GM23248 (cell line): ENCODE measurements at regions not wholly inside any gene's neighbourhood (a gene's known extent, or its start where the extent isn't known, plus 50 kb on each side); places are given as distances from the start of the nearest gene placed in this dataset.

Experiments
- DNase-seq: peaks from one replicate; pipeline ENCODE4 v3.0.0-alpha.2; 2015
- H2AFZ ChIP-seq: fragments of 200-600 bp; sonication (generic); 2 replicates; pipeline ENCODE4 v1.6.1; 2016; ENCODE audit warnings: antibody characterized with exemption
- H3F3A ChIP-seq: fragments of 200-600 bp; sonication (generic); 2 replicates; pipeline ENCODE4 v1.6.1; 2016; ENCODE audit warnings: mild to moderate bottlenecking, antibody characterized with exemption, mixed run types; ENCODE audit not compliant: insufficient read depth
- H3K27ac ChIP-seq: fragments of 200-600 bp; sonication (generic); 2 replicates; pipeline ENCODE4 v1.5.1; 2016; ENCODE audit warnings: mild to moderate bottlenecking
- H3K27me3 ChIP-seq: fragments of 200-600 bp; sonication (generic); replicated peaks from 2 replicates; pipeline ENCODE4 v1.6.1; 2016; ENCODE audit warnings: mild to moderate bottlenecking; ENCODE audit not compliant: insufficient read depth
- H3K36me3 ChIP-seq: fragments of 200-600 bp; sonication (generic); 2 replicates; pipeline ENCODE4 v1.6.1; 2016; ENCODE audit warnings: low read depth, mild to moderate bottlenecking
- H3K4me1 ChIP-seq: fragments of 200-600 bp; sonication (generic); 2 replicates; pipeline ENCODE4 v1.6.1; 2016; ENCODE audit warnings: mild to moderate bottlenecking; ENCODE audit not compliant: insufficient read depth
- H3K4me2 ChIP-seq: fragments of 200-600 bp; sonication (generic); one replicate; pipeline ENCODE4 v1.6.1; 2016; ENCODE audit warnings: mild to moderate bottlenecking; ENCODE audit not compliant: unreplicated experiment
- H3K4me3 ChIP-seq: fragments of 200-600 bp; sonication (generic); 2 replicates; pipeline ENCODE4 v1.5.1; 2016; ENCODE audit warnings: mild to moderate bottlenecking
- H3K79me2 ChIP-seq: fragments of 200-600 bp; sonication (generic); 2 replicates; pipeline ENCODE4 v1.6.1; 2016; ENCODE audit warnings: mild to moderate bottlenecking; ENCODE audit not compliant: insufficient read depth
- H3K9ac ChIP-seq: fragments of 200-600 bp; sonication (generic); 2 replicates; pipeline ENCODE4 v1.6.1; 2016; ENCODE audit warnings: mild to moderate bottlenecking
- H3K9me2 ChIP-seq: fragments of 200-600 bp; sonication (generic); 2 replicates; pipeline ENCODE4 v1.6.1; 2016; ENCODE audit warnings: mixed run types, mild to moderate bottlenecking, moderate library complexity; ENCODE audit not compliant: insufficient read depth
- H3K9me3 ChIP-seq: fragments of 200-600 bp; sonication (generic); one replicate; pipeline ENCODE4 v1.6.1; 2017; ENCODE audit warnings: low read depth
- H4K20me1 ChIP-seq: fragments of 200-600 bp; sonication (generic); 2 replicates; pipeline ENCODE4 v1.6.0; 2016; ENCODE audit not compliant: insufficient read depth
- EZH2 ChIP-seq: fragments of 200-600 bp; sonication (generic); IDR thresholded peaks from 2 replicates; pipeline ENCODE4 v1.6.1; 2018; ENCODE audit warnings: antibody characterized with exemption, mild to moderate bottlenecking; ENCODE audit not compliant: insufficient read depth, poor library complexity, severe bottlenecking
- EZH2phosphoT487 ChIP-seq: fragments of 200-600 bp; sonication (generic); IDR thresholded peaks from 2 replicates; pipeline ENCODE4 v1.6.1; 2018; ENCODE audit warnings: antibody characterized with exemption, moderate library complexity, mild to moderate bottlenecking, low read depth; ENCODE audit not compliant: insufficient read depth
- WGBS, 2 experiments: methylation state at CpG; one replicate each; pipeline ENCODE4 v1.1.6; 2015 to 2017; ENCODE audit warnings: low lambda C conversion rate in 2 of 2, low coverage in 1 of 2; ENCODE audit errors: missing lambda C conversion rate in 2 of 2; 5-methylcytosine and 5-hydroxymethylcytosine counted together
- in situ Hi-C: fragments of 300-500 bp; cut with MboI; formaldehyde crosslinking; loops from 2 replicates; pipeline ENCODE4 v1.15.0; 2020

DNA sequence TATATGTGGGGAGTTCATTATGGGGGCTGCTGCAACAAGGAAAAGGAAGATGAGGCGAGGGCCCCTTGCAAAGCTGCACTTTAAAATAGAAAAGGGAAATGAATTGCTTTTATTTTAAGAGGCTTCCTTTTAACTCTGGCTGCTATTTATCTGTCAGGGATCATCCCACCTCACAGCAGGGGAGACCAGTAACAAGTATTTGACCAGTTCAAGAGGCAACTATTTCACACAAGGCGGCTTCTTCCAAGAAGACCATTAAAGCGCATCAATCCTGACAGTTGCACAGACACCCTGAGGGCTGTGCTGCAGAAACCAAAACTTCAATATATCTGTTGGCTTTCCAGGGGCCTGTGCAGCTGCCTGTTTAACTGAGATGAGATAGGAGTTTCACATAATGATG is 1009.2 kb downstream of the SORCS3 start:
- H3K4me2 ChIP-seq, result no peak overlapping the region
- H3K4me3 ChIP-seq, result no peak overlapping the region
- H4K20me1 ChIP-seq, result no peaks in the 10 kb centered on the region
- in situ Hi-C loops, result no loop called here
- TF ChIP-seq EZH2 (no peak), EZH2phosphoT487 (no peak)
- 37 to 45% methylated on average over 3 of the region's 3 CpGs for WGBS, 2 experiments
- DNase-seq, result no peak
- no peaks in the 10 kb centered on the region for H3K79me2 ChIP-seq
- H3F3A ChIP-seq, result no peaks in the 10 kb centered on the region
- no peak overlapping the region for H3K9ac ChIP-seq
- H3K9me2 ChIP-seq, result no peaks in the 10 kb centered on the region
- H3K4me1 ChIP-seq, result no peaks in the 10 kb centered on the region
- no peaks in the 10 kb centered on the region for H3K9me3 ChIP-seq
- H3K36me3 ChIP-seq, result no peaks in the 10 kb centered on the region
- H2AFZ ChIP-seq, result no peak overlapping the region
- no peak overlapping the region for H3K27ac ChIP-seq
- no peaks in the 10 kb centered on the region for H3K27me3 ChIP-seq

DNA sequence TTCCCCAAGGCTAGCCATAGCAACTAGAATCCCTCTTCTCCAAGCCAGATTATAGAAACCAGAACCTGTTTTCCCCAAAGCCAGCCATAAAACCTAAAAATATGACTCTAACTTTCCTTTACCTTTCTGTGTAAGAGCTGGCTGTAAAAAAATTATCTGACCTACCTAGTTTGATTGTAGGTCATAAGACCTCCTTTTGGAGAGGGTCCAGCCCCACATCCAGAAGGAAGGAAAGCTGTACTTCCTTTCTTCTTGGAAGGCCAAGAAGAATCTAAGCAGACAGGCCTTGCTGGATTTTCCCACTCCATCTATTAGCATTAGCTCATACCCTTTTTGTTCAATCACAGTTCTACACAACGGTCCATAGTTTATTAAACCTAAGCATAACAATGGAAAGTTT is 1006.3 kb downstream of the SORCS3 start:
- H3K27me3 ChIP-seq, result no peaks in the 10 kb centered on the region
- no peaks in the 10 kb centered on the region for H3K79me2 ChIP-seq
- no peak for TF ChIP-seq EZH2
- no peak for TF ChIP-seq EZH2phosphoT487
- no peak overlapping the region for H2AFZ ChIP-seq
- no peaks in the 10 kb centered on the region for H3F3A ChIP-seq
- in situ Hi-C loops, result no loop called here
- WGBS, 2 experiments, result 21 to 24% methylated on average over 1 of the region's 1 CpG
- no peak overlapping the region for H3K4me3 ChIP-seq
- no peak overlapping the region for H3K27ac ChIP-seq
- no peak overlapping the region for H3K4me2 ChIP-seq
- H3K36me3 ChIP-seq, result no peaks in the 10 kb centered on the region
- DNase-seq, result no peak
- H4K20me1 ChIP-seq, result no peaks in the 10 kb centered on the region
- no peaks in the 10 kb centered on the region for H3K9me3 ChIP-seq
- no peak overlapping the region for H3K9ac ChIP-seq
- H3K9me2 ChIP-seq, result no peaks in the 10 kb centered on the region
- H3K4me1 ChIP-seq, result no peaks in the 10 kb centered on the region

DNA sequence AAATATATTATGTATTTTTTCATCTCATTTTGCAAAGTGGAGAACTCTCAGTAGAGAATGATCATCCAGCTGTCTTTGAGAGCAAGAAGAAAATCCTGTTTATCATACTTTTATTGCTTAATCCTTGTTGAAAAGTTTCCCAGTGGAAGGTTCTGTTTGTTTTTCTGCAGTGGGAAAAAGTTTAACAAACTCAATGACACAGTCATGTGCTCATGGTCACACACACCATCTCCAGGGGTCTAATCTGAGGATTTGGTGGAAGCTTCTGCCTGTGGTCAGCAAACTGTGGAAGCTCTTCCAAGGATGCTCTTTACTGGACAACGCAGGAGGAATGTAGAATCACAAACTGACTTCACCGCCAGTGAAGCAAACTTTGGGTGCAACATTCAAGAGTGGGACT is 1003.9 kb downstream of the SORCS3 start:
- DNase-seq, result no peak
- no peaks in the 10 kb centered on the region for H3K9me2 ChIP-seq
- H3K79me2 ChIP-seq, result no peaks in the 10 kb centered on the region
- H3K9ac ChIP-seq, result no peak overlapping the region
- H3K27ac ChIP-seq, result no peak overlapping the region
- H3K27me3 ChIP-seq, result no peaks in the 10 kb centered on the region
- no peak overlapping the region for H3K4me2 ChIP-seq
- 18 to 37% methylated on average over 2 of the region's 2 CpGs for WGBS, 2 experiments
- no peaks in the 10 kb centered on the region for H3K4me1 ChIP-seq
- no peak overlapping the region for H3K4me3 ChIP-seq
- H3F3A ChIP-seq, result no peaks in the 10 kb centered on the region
- in situ Hi-C loops, result no loop called here
- no peak for TF ChIP-seq EZH2phosphoT487
- TF ChIP-seq EZH2, result no peak
- H2AFZ ChIP-seq, result no peak overlapping the region
- no peaks in the 10 kb centered on the region for H3K9me3 ChIP-seq
- H4K20me1 ChIP-seq, result no peaks in the 10 kb centered on the region
- no peaks in the 10 kb centered on the region for H3K36me3 ChIP-seq

DNA sequence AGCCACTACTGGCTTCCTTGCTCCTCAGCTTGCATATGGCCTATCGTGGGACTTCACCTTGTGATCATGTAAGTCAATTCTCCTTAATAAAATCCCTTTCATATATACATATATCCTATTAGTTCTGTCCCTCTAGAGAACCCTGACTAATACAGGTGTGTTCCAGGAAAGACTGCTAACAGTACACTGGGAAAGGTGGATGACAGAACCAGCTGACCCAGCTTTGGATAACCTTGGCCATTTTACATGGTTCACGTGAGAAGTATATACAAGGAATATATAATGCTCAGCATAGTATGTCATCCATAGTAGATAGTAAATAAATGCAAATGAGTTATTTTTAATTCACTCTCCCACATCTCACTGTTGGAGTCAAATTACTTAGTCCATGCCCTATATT is 1003.5 kb downstream of the SORCS3 start:
- no peak for TF ChIP-seq EZH2
- no peak for TF ChIP-seq EZH2phosphoT487
- no peaks in the 10 kb centered on the region for H3K27me3 ChIP-seq
- H4K20me1 ChIP-seq, result no peaks in the 10 kb centered on the region
- no peaks in the 10 kb centered on the region for H3K36me3 ChIP-seq
- DNase-seq, result no peak
- no peaks in the 10 kb centered on the region for H3K4me1 ChIP-seq
- no peaks in the 10 kb centered on the region for H3K9me3 ChIP-seq
- no peak overlapping the region for H3K9ac ChIP-seq
- H3K27ac ChIP-seq, result no peak overlapping the region
- no peaks in the 10 kb centered on the region for H3K9me2 ChIP-seq
- no peak overlapping the region for H2AFZ ChIP-seq
- no peak overlapping the region for H3K4me2 ChIP-seq
- 17 to 18% methylated on average over 2 of the region's 2 CpGs for WGBS, 2 experiments
- no peaks in the 10 kb centered on the region for H3K79me2 ChIP-seq
- H3K4me3 ChIP-seq, result no peak overlapping the region
- in situ Hi-C loops, result no loop called here
- no peaks in the 10 kb centered on the region for H3F3A ChIP-seq

DNA sequence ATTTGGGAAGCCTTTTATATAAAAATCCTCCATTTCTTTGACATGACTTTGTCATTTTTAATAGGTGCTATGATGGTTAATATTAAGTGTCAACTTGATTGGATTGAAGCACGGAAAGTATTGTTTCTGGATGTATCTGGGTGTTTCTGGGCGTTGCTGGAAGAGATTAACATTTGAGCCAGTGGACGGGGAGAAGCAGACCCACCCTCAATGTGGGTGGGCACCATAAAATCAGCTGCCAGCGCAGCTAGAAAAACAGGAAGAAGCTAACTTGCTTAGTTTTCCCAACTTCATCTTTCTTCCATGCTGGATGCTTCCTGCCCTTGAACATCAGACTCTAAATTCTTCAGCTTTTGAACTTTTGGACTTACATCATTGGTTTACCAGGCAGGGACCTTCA is 1003.0 kb downstream of the SORCS3 start:
- no peak for TF ChIP-seq EZH2
- TF ChIP-seq EZH2phosphoT487, result no peak
- Histone ChIP-seq H3K4me3 (no peak overlapping the region), H3K79me2 (no peaks in the 10 kb centered on the region), H3K9ac (no peak overlapping the region), H3K27me3 (no peaks in the 10 kb centered on the region), H3F3A (no peaks in the 10 kb centered on the region), H3K9me2 (no peaks in the 10 kb centered on the region), H3K36me3 (no peaks in the 10 kb centered on the region), H2AFZ (no peak overlapping the region), H3K27ac (no peak overlapping the region), H3K4me2 (no peak overlapping the region), H4K20me1 (no peaks in the 10 kb centered on the region), H3K4me1 (no peaks in the 10 kb centered on the region), H3K9me3 (no peaks in the 10 kb centered on the region)
- WGBS, 2 experiments, result 0 to 3% methylated on average over 4 of the region's 4 CpGs
- no peak for DNase-seq
- in situ Hi-C loops, result no loop called here
